ENCODE measurements at regions not wholly inside any gene's neighbourhood (a gene's known extent, or its start where the extent isn't known, plus 50 kb on each side); places are given as distances from the start of the nearest gene placed in this dataset.

DNA sequence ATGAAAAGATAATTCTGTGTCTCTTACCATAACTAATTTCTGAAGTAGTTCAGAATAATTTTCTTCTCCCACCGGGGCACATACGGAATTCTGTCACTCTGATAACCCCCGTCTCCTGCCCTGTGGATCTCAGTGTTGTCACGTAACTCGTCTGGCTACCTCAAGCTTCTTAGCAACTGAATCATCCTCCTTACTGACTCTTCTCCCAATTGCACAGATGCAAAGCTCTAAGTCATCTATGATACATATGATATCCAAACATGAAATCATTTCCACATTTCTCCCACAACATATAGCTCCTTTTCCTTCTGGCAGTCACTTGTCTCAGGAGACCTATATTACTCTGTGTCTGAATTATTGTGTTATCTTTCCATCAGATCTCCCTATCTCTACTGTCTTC, 1043.1 kb upstream of the TENM3 start:
- Histone ChIP-seq H2BK120ac (ENCODE audit: low read depth, low read length) (no peak overlapping the region), H3K27me3 (ENCODE audit: control insufficient read depth in 1 of 2, insufficient read depth in 1 of 2, low read length in 2 of 2) (no peaks in the 10 kb centered on the region), H3K36me3 (ENCODE audit: control insufficient read depth in 1 of 2, insufficient read depth in 2 of 2, low read depth in 1 of 2, low read length in 2 of 2) (no peaks in the 10 kb centered on the region), H4K8ac (ENCODE audit: low read length) (no peak overlapping the region), H2AFZ (ENCODE audit: low read depth, low read length) (no peak overlapping the region), H3K23ac (ENCODE audit: low read length in 2 of 2) (no peak overlapping the region), H4K91ac (ENCODE audit: low read length) (no peak overlapping the region), H3K4me1 (ENCODE audit: control insufficient read depth, insufficient read depth, low read depth, low read length) (no peaks in the 10 kb centered on the region), H3K9me3 (ENCODE audit: control insufficient read depth, low read length) (no peaks in the 10 kb centered on the region), H2BK15ac (ENCODE audit: low read depth, poor library complexity, severe bottlenecking) (no peak overlapping the region), H3K9ac (ENCODE audit: low read length) (no peak overlapping the region), H3K79me1 (replicated peaks; ENCODE audit: low read length, poor library complexity, severe bottlenecking) (no peaks in the 10 kb centered on the region), H3K18ac (ENCODE audit: low read depth in 1 of 2, low read length in 2 of 2) (no peak overlapping the region), H3K4me2 (ENCODE audit: low read length, poor library complexity, severe bottlenecking) (no peak overlapping the region), H3K4ac (ENCODE audit: low read depth in 1 of 2, low read length in 2 of 2) (no peak overlapping the region), H2AK5ac (ENCODE audit: low read length, severe bottlenecking) (no peak overlapping the region), H2BK12ac (ENCODE audit: low read length in 2 of 2) (no peak overlapping the region), H3K14ac (ENCODE audit: low read length in 2 of 2) (no peak overlapping the region), H3K27ac (ENCODE audit: low read length, poor library complexity, severe bottlenecking) (no peak overlapping the region), H2BK5ac (ENCODE audit: low read depth, low read length, poor library complexity, severe bottlenecking) (no peak overlapping the region), H3K4me3 (ENCODE audit: insufficient read depth in 1 of 2, low read depth in 1 of 2, low read length in 2 of 2) (no peak overlapping the region)
- no peak for DNase-seq
- WGBS = 86% methylated on average over 5 of the region's 5 CpGs

DNA sequence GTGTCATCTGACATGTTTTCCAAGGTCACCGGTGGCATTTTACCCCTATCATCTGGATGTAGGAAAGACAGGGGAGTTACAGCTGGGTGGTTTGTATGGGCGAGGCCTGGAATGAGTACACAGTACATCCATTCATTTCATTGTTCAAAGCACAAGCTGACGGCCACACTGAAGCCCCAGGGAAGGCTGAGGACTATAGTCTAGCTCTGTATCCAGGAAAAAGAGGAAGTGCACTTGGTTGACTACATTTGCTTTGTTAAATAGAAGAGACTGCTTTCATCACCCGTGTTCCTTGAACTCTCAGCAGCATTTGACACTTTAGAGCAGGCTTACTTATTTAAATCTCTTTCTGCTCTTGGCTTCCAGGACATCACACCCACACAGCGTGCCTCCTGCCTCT, 1041.0 kb upstream of the TENM3 start:
- no peaks in the 10 kb centered on the region for H3K36me3 ChIP-seq (ENCODE audit: control insufficient read depth in 1 of 2, insufficient read depth in 2 of 2, low read depth in 1 of 2, low read length in 2 of 2)
- no peak overlapping the region for H3K23ac ChIP-seq (ENCODE audit: low read length in 2 of 2)
- no peak overlapping the region for H2AK5ac ChIP-seq (ENCODE audit: low read length, severe bottlenecking)
- no peak overlapping the region for H3K4ac ChIP-seq (ENCODE audit: low read depth in 1 of 2, low read length in 2 of 2)
- no peak overlapping the region for H3K14ac ChIP-seq (ENCODE audit: low read length in 2 of 2)
- no peak overlapping the region for H4K8ac ChIP-seq (ENCODE audit: low read length)
- no peaks in the 10 kb centered on the region for H3K79me1 ChIP-seq (replicated peaks; ENCODE audit: low read length, poor library complexity, severe bottlenecking)
- no peak overlapping the region for H2BK120ac ChIP-seq (ENCODE audit: low read depth, low read length)
- no peak overlapping the region for H2BK15ac ChIP-seq (ENCODE audit: low read depth, poor library complexity, severe bottlenecking)
- no peak overlapping the region for H3K9ac ChIP-seq (ENCODE audit: low read length)
- no peak overlapping the region for H3K18ac ChIP-seq (ENCODE audit: low read depth in 1 of 2, low read length in 2 of 2)
- no peak overlapping the region for H2BK5ac ChIP-seq (ENCODE audit: low read depth, low read length, poor library complexity, severe bottlenecking)
- DNase-seq = no peak
- H2BK12ac ChIP-seq (ENCODE audit: low read length in 2 of 2) = no peak overlapping the region
- 60% methylated on average over 4 of the region's 5 CpGs for WGBS
- H3K27ac ChIP-seq (ENCODE audit: low read length, poor library complexity, severe bottlenecking) = no peak overlapping the region
- no peaks in the 10 kb centered on the region for H3K4me1 ChIP-seq (ENCODE audit: control insufficient read depth, insufficient read depth, low read depth, low read length)
- no peaks in the 10 kb centered on the region for H3K27me3 ChIP-seq (ENCODE audit: control insufficient read depth in 1 of 2, insufficient read depth in 1 of 2, low read length in 2 of 2)
- no peak overlapping the region for H4K91ac ChIP-seq (ENCODE audit: low read length)
- no peak overlapping the region for H3K4me2 ChIP-seq (ENCODE audit: low read length, poor library complexity, severe bottlenecking)
- H2AFZ ChIP-seq (ENCODE audit: low read depth, low read length) = no peak overlapping the region
- H3K9me3 ChIP-seq (ENCODE audit: control insufficient read depth, low read length) = no peaks in the 10 kb centered on the region
- H3K4me3 ChIP-seq (ENCODE audit: insufficient read depth in 1 of 2, low read depth in 1 of 2, low read length in 2 of 2) = no peak overlapping the region

DNA sequence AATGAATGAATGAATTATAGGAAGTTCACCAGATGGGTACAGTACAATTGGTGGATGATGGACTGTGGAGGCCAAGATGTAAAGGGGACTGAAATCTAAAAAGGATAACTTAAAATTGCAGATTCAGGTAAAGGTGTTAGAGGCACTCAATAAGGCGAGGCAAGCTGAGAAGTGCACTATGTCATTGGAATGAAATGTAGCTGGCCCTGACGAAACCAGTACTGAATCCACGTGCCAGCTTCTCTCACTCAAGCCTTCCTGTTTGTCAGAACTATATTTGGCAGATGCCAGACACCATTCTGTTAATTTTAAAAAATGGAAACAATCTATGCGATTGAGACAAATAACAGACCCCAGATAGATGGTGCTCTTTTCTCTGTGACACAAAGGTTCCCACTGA, 1039.1 kb upstream of the TENM3 start:
- Histone ChIP-seq H3K9ac (ENCODE audit: low read length) (no peak overlapping the region), H3K14ac (ENCODE audit: low read length in 2 of 2) (no peak overlapping the region), H2BK5ac (ENCODE audit: low read depth, low read length, poor library complexity, severe bottlenecking) (no peak overlapping the region), H2BK120ac (ENCODE audit: low read depth, low read length) (no peak overlapping the region), H3K4ac (ENCODE audit: low read depth in 1 of 2, low read length in 2 of 2) (no peak overlapping the region), H3K4me2 (ENCODE audit: low read length, poor library complexity, severe bottlenecking) (no peak overlapping the region), H4K91ac (ENCODE audit: low read length) (no peak overlapping the region), H3K18ac (ENCODE audit: low read depth in 1 of 2, low read length in 2 of 2) (no peak overlapping the region), H3K79me1 (replicated peaks; ENCODE audit: low read length, poor library complexity, severe bottlenecking) (no peaks in the 10 kb centered on the region), H3K9me3 (ENCODE audit: control insufficient read depth, low read length) (no peaks in the 10 kb centered on the region), H3K4me1 (ENCODE audit: control insufficient read depth, insufficient read depth, low read depth, low read length) (no peaks in the 10 kb centered on the region), H3K27ac (ENCODE audit: low read length, poor library complexity, severe bottlenecking) (no peak overlapping the region), H2BK15ac (ENCODE audit: low read depth, poor library complexity, severe bottlenecking) (no peak overlapping the region), H3K36me3 (ENCODE audit: control insufficient read depth in 1 of 2, insufficient read depth in 2 of 2, low read depth in 1 of 2, low read length in 2 of 2) (no peaks in the 10 kb centered on the region), H3K4me3 (ENCODE audit: insufficient read depth in 1 of 2, low read depth in 1 of 2, low read length in 2 of 2) (no peak overlapping the region), H2AK5ac (ENCODE audit: low read length, severe bottlenecking) (no peak overlapping the region), H4K8ac (ENCODE audit: low read length) (no peak overlapping the region), H2AFZ (ENCODE audit: low read depth, low read length) (no peak overlapping the region), H2BK12ac (ENCODE audit: low read length in 2 of 2) (no peak overlapping the region), H3K27me3 (ENCODE audit: control insufficient read depth in 1 of 2, insufficient read depth in 1 of 2, low read length in 2 of 2) (no peaks in the 10 kb centered on the region), H3K23ac (ENCODE audit: low read length in 2 of 2) (no peak overlapping the region)
- 78% methylated on average over 3 of the region's 4 CpGs for WGBS
- DNase-seq = no peak

DNA sequence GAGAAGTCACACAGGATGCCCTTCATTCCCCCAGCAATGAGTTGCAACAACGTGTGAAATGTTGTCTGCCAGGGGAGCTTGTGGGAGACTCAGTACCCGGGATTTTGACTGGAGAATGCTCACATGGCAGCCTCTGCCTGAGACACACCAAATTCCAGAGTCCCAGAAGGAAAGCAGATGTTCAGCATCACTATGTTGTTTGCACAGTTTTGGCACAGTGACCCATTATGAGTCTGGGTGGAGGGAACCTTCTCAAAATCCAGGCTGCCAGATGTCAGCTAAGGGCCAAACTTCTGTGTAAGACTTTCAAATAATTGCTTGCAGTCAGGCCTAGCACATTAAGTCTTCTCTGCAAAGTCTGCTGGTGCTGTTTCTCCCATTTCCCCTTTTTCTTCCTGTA, 1029.7 kb upstream of the TENM3 start:
- no peak overlapping the region for H2BK12ac ChIP-seq (ENCODE audit: low read length in 2 of 2)
- no peak overlapping the region for H2BK15ac ChIP-seq (ENCODE audit: low read depth, poor library complexity, severe bottlenecking)
- no peak overlapping the region for H4K8ac ChIP-seq (ENCODE audit: low read length)
- no peak overlapping the region for H3K14ac ChIP-seq (ENCODE audit: low read length in 2 of 2)
- no peak overlapping the region for H3K18ac ChIP-seq (ENCODE audit: low read depth in 1 of 2, low read length in 2 of 2)
- H3K4me3 ChIP-seq (ENCODE audit: insufficient read depth in 1 of 2, low read depth in 1 of 2, low read length in 2 of 2) = no peak overlapping the region
- H3K4ac ChIP-seq (ENCODE audit: low read depth in 1 of 2, low read length in 2 of 2) = no peak overlapping the region
- no peak overlapping the region for H2AFZ ChIP-seq (ENCODE audit: low read depth, low read length)
- H3K23ac ChIP-seq (ENCODE audit: low read length in 2 of 2) = no peak overlapping the region
- no peaks in the 10 kb centered on the region for H3K4me1 ChIP-seq (ENCODE audit: control insufficient read depth, insufficient read depth, low read depth, low read length)
- H3K9me3 ChIP-seq (ENCODE audit: control insufficient read depth, low read length) = no peaks in the 10 kb centered on the region
- DNase-seq = no peak
- no peak overlapping the region for H2BK5ac ChIP-seq (ENCODE audit: low read depth, low read length, poor library complexity, severe bottlenecking)
- H3K79me1 ChIP-seq (replicated peaks; ENCODE audit: low read length, poor library complexity, severe bottlenecking) = no peaks in the 10 kb centered on the region
- no peak overlapping the region for H3K9ac ChIP-seq (ENCODE audit: low read length)
- H2AK5ac ChIP-seq (ENCODE audit: low read length, severe bottlenecking) = no peak overlapping the region
- no peak overlapping the region for H4K91ac ChIP-seq (ENCODE audit: low read length)
- no peaks in the 10 kb centered on the region for H3K27me3 ChIP-seq (ENCODE audit: control insufficient read depth in 1 of 2, insufficient read depth in 1 of 2, low read length in 2 of 2)
- no peak overlapping the region for H3K27ac ChIP-seq (ENCODE audit: low read length, poor library complexity, severe bottlenecking)
- no peak overlapping the region for H3K4me2 ChIP-seq (ENCODE audit: low read length, poor library complexity, severe bottlenecking)
- 36% methylated on average over 2 of the region's 2 CpGs for WGBS
- H2BK120ac ChIP-seq (ENCODE audit: low read depth, low read length) = no peak overlapping the region
- H3K36me3 ChIP-seq (ENCODE audit: control insufficient read depth in 1 of 2, insufficient read depth in 2 of 2, low read depth in 1 of 2, low read length in 2 of 2) = no peaks in the 10 kb centered on the region

Data from mesenchymal stem cell (in vitro differentiated cells and primary cell).